Muscle of back (tissue), 3 donors: ENCODE measurements at regions not wholly inside any gene's neighbourhood (a gene's known extent, or its start where the extent isn't known, plus 50 kb on each side); places are given as distances from the start of the nearest gene placed in this dataset.
"Not testable (repeated sequence)": the region's sequence is repeated elsewhere in the genome, so short reads cannot be mapped to it uniquely, and the experiment has no call there.

Experiments
- DNase-seq, 3 donors: peaks; one replicate each; pipeline versions ENCODE4 v3.0.0 to v3.0.0-alpha.2; 2013

DNA sequence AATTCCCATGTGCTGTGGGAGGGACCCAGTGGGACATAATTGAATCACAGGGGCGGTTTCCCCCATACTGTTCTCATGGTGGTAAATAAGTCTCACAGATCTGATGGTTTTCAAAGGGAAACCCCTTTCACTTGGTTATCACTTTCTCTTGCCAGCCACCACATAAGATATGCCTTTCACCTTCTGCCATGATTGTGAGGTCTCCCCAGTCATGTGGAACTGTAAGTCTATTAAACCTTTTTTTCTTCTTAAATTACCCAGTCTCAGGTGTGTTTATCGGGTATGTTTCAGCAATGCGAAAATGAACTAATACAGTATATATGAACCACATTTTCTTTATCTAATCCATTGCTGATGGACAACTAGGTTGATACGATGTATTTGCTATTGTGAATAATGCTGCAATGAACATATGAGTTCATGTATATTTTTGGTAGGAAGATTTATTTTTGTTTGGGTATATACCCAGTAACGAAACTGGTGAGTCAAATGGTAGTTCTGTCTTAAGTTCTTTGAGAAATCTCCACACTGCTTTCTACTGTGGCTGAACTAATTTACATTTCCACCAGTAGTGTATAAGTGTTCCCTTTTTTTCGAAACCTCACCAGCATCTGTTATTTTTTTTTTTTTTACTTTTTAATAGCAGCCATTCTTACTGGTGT, 70.0 kb upstream of the HGF start:
- no peak for DNase-seq

DNA sequence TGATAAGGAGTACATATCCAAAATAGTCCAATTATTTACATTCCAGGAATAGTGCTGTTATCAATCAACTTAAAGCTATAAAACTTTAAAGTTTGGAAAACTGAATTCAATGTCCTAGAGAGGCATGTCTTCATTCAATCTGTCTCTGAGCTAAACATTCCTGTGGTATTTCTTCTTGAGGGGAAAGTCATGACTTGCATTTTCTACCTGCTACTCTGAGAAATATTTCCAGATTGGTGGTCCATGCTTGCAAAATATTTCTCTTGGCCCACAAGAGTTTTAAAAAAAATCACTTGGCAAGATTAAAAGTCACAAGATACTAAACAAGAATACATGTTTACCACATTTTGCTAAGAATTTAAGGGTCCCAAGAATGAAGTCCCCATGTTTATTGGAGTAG, 63.6 kb upstream of the HGF start:
- no peak for DNase-seq

DNA sequence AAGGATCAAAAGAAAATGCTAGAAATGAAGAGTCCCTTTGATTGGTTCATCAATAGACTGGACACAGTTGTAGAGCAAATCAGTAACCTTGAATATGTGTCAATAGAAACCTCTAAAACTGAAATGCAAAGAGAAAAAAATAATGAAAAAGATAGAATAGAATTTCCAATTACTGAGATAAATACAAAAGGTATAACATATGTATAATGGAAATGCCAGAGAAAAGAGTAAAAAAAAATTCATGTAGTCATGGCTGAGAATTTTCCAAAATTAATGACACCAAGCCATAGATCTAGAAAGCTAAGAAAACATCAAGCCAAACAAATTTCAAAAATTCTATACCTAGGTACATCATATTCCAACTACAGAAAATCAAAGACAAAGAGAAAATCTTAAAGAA, 62.0 kb upstream of the HGF start:
- no peak for DNase-seq

DNA sequence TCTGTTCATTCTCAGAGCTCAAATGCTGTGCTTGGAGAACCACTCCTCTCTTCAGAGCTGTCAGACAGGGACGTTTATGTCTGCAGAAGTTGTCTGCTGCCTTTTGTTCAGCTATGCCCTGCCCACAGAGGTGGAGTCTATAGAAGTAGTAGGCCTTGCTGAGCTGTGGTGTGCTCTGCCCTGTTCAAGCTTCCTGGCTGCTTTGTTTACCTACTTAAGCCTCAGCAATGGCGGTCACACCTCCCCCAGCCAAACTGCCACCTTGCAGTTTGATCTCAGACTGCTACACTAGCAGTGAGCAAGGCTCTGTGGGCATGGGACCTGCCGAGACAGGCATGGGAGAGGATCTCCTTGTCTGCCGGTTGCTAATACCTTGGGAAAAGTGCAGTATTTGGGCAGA, 59.7 kb upstream of the HGF start:
- not testable (repeated sequence) for DNase-seq

DNA sequence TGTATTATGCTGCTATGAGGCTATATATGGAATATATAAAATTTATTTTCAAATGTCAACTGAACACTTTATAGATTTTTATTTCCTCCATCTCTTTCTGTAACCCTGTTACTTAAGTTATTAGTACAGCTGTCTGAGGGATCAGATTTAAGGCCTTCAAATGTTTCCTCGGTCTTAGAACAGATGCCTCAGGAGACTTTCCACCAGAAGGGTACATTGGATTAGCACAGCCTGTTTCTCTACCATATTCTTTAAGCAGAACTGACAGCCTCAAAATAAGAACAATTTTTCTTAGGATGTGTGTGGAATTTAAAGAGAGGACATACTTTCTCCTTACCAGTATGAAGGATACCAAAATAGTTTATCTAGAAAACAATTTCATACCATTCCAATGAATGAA, 53.0 kb upstream of the HGF start:
- DNase-seq = no peak

DNA sequence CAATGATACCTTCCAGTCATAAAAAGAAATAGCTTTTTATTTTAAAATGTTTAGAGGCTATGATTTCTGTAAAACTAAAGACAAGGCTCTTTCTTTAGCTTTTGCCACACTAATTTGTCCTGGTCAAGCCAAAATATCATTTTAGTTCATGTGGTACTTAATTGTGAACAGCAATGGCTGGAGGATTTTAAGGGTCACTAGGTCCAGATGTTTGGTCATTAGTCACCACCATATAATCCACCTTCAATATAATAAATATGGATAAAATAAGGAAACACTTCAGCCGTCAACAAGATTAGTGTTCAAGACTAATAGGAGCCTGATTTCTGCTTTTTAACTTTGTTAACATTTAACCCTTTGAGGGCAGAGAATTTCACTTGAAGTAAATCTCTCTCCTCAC, 50.0 kb upstream of the HGF start:
- DNase-seq = no peak
